HL-60 (cell line): ENCODE measurements at regions not wholly inside any gene's neighbourhood (a gene's known extent, or its start where the extent isn't known, plus 50 kb on each side); places are given as distances from the start of the nearest gene placed in this dataset.

ENCODE experiments used
- POLR2AphosphoS5 ChIP-seq: IDR thresholded peaks from 2 replicates; pipeline ENCODE4 v1.6.1; 2012; ENCODE audit warnings: low read depth
- SPI1 ChIP-seq: IDR thresholded peaks from 2 replicates; pipeline ENCODE4 v1.6.1; 2012; ENCODE audit warnings: low read depth, mild to moderate bottlenecking, borderline replicate concordance
- TF ChIP-seq, protein P1 (sequence below): IDR thresholded peaks from one replicate; pipeline ENCODE4 v1.5.1; 2011; ENCODE audit warnings: low read length, control low read depth, inconsistent platforms; ENCODE audit not compliant: insufficient read depth
- TF ChIP-seq, protein P2 (sequence below): IDR thresholded peaks from 2 replicates; pipeline ENCODE4 v1.6.1; 2012; ENCODE audit warnings: low read depth; ENCODE audit not compliant: insufficient replicate concordance

DNA sequence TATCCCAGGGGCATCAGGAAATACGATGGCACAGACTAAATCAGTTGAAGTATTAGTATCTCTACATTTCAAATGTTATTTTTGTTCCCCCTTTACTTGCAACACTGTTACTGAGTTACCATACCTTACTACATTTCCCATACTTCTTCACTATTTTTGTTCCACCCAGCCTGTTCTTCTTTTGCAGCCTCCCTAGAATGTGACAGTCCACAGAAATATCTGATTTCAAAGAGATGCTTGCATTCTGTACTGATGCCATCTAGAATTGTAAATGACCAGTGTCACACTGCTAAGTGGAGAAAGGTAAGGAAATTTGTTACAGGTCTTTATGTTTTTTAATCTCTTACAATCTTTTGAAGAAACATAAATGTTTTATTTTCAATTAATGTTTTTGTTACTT is 279.9 kb downstream of the CCER1 start:
- TF ChIP-seq, protein P1, sequence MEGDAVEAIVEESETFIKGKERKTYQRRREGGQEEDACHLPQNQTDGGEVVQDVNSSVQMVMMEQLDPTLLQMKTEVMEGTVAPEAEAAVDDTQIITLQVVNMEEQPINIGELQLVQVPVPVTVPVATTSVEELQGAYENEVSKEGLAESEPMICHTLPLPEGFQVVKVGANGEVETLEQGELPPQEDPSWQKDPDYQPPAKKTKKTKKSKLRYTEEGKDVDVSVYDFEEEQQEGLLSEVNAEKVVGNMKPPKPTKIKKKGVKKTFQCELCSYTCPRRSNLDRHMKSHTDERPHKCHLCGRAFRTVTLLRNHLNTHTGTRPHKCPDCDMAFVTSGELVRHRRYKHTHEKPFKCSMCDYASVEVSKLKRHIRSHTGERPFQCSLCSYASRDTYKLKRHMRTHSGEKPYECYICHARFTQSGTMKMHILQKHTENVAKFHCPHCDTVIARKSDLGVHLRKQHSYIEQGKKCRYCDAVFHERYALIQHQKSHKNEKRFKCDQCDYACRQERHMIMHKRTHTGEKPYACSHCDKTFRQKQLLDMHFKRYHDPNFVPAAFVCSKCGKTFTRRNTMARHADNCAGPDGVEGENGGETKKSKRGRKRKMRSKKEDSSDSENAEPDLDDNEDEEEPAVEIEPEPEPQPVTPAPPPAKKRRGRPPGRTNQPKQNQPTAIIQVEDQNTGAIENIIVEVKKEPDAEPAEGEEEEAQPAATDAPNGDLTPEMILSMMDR = no peak
- no peak for TF ChIP-seq POLR2AphosphoS5
- TF ChIP-seq, protein P2, sequence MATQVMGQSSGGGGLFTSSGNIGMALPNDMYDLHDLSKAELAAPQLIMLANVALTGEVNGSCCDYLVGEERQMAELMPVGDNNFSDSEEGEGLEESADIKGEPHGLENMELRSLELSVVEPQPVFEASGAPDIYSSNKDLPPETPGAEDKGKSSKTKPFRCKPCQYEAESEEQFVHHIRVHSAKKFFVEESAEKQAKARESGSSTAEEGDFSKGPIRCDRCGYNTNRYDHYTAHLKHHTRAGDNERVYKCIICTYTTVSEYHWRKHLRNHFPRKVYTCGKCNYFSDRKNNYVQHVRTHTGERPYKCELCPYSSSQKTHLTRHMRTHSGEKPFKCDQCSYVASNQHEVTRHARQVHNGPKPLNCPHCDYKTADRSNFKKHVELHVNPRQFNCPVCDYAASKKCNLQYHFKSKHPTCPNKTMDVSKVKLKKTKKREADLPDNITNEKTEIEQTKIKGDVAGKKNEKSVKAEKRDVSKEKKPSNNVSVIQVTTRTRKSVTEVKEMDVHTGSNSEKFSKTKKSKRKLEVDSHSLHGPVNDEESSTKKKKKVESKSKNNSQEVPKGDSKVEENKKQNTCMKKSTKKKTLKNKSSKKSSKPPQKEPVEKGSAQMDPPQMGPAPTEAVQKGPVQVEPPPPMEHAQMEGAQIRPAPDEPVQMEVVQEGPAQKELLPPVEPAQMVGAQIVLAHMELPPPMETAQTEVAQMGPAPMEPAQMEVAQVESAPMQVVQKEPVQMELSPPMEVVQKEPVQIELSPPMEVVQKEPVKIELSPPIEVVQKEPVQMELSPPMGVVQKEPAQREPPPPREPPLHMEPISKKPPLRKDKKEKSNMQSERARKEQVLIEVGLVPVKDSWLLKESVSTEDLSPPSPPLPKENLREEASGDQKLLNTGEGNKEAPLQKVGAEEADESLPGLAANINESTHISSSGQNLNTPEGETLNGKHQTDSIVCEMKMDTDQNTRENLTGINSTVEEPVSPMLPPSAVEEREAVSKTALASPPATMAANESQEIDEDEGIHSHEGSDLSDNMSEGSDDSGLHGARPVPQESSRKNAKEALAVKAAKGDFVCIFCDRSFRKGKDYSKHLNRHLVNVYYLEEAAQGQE = no peak
- TF ChIP-seq SPI1 = no peak
